Chondrocyte (in vitro differentiated cells): ENCODE measurements at regions not wholly inside any gene's neighbourhood (a gene's known extent, or its start where the extent isn't known, plus 50 kb on each side); places are given as distances from the start of the nearest gene placed in this dataset.

Experiments used
- DNase-seq: peaks from one replicate; pipeline ENCODE4 v3.0.0; 2021; ENCODE audit warnings: mixed read lengths, low spot score
- H3K27ac Mint-ChIP-seq: one replicate; pipeline ENCODE4 v1.8.0; 2021; ENCODE audit warnings: mild to moderate bottlenecking, moderate library complexity, mixed read lengths; ENCODE audit not compliant: unreplicated experiment
- H3K27me3 Mint-ChIP-seq: 2 replicates; pipeline ENCODE4 v1.8.0; 2021; ENCODE audit warnings: low read depth, mixed read lengths
- H3K36me3 Mint-ChIP-seq: 2 replicates; pipeline ENCODE4 v1.8.0; 2021; ENCODE audit warnings: low read depth, mixed read lengths
- H3K4me1 Mint-ChIP-seq: 2 replicates; pipeline ENCODE4 v1.8.0; 2021; ENCODE audit warnings: low read depth, mild to moderate bottlenecking, mixed read lengths
- H3K4me3 Mint-ChIP-seq: one replicate; pipeline ENCODE4 v1.8.0; 2021; ENCODE audit warnings: mild to moderate bottlenecking, moderate library complexity, mixed read lengths; ENCODE audit not compliant: unreplicated experiment
- H3K9me3 Mint-ChIP-seq: 2 replicates; pipeline ENCODE4 v1.8.0; 2021; ENCODE audit warnings: low read depth, mixed read lengths
- TF ChIP-seq, protein P1 (sequence below): fragments of 200-600 bp; sonication (generic); IDR thresholded peaks from 2 replicates; pipeline ENCODE4 v1.5.0; 2021; ENCODE audit warnings: antibody characterized with exemption, mild to moderate bottlenecking, moderate library complexity

DNA sequence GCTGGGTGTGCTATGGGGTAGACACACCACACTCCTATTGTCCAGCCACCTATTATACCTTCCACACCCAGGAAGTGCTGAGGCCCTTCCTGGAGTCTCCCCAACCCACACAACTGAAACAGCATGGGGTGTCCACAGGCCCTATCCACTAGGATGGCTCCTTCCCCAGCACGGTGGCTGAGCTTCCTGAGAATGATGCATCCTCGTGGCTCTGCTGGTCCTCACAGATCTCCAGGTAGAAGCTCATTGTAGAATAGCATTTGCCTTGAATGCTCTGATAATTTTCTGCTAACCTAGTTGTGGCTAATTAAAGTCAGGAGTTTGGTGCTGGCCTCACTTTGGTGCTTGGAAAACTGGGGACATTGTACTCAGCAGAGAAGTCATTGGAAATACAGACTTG is 182.6 kb downstream of the ANKRD30B start:
- no peak for DNase-seq
- Mint-ChIP-seq H3K36me3 (peaks cover 1% of the 10 kb centered on the region), H3K9me3 (peaks cover 52% of the 10 kb centered on the region), H3K27ac (no peak overlapping the region), H3K4me1 (no peaks in the 10 kb centered on the region), H3K4me3 (no peak overlapping the region), H3K27me3 (no peaks in the 10 kb centered on the region)
- TF ChIP-seq, protein P1, sequence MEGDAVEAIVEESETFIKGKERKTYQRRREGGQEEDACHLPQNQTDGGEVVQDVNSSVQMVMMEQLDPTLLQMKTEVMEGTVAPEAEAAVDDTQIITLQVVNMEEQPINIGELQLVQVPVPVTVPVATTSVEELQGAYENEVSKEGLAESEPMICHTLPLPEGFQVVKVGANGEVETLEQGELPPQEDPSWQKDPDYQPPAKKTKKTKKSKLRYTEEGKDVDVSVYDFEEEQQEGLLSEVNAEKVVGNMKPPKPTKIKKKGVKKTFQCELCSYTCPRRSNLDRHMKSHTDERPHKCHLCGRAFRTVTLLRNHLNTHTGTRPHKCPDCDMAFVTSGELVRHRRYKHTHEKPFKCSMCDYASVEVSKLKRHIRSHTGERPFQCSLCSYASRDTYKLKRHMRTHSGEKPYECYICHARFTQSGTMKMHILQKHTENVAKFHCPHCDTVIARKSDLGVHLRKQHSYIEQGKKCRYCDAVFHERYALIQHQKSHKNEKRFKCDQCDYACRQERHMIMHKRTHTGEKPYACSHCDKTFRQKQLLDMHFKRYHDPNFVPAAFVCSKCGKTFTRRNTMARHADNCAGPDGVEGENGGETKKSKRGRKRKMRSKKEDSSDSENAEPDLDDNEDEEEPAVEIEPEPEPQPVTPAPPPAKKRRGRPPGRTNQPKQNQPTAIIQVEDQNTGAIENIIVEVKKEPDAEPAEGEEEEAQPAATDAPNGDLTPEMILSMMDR: no peak

DNA sequence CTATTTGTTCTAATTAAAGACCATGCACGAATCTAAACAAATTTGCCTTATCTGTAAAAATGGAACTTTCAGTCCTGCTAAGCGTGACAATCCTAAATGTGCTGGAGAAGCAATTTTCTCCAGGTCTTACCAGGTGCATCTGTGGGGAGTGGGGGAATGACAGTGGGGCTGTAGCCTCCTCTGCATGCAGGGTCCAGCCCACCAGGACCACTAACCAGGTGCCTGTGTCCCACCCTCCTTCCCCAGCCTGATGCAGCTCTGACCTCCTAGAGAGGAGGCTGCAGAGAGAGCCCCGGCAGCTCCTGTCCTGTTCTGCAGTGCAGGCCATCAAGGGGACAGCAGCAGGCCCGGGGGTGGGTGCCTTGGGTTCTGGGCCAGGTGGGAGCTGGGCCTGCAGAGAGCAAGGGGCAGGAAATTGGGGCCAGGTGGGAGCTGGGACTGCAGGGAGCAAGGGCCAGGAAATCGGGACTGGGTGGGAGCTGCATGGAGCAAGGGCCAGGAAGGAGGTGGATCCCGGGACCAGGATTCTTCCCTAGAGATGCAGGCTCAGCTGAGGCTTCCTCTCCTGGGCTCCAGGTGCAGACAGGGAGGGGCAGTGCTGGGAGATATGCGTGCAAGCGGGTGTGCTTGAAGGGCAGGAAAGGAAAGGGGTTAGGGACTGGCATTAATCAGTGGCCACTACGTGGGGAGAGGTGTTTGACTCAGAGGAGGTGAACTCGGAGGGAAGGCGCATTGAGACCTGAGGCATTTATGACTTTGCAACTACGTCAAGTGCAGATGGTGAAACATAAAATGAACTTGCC is 185.3 kb downstream of the ANKRD30B start:
- peaks cover 64% of the 10 kb centered on the region for H3K9me3 Mint-ChIP-seq
- H3K36me3 Mint-ChIP-seq: peaks cover 1% of the 10 kb centered on the region
- no peak overlapping the region for H3K27ac Mint-ChIP-seq
- H3K4me1 Mint-ChIP-seq: no peaks in the 10 kb centered on the region
- no peak overlapping the region for H3K4me3 Mint-ChIP-seq
- DNase-seq: no peak
- H3K27me3 Mint-ChIP-seq: no peaks in the 10 kb centered on the region
- TF ChIP-seq, protein P1: no peak

DNA sequence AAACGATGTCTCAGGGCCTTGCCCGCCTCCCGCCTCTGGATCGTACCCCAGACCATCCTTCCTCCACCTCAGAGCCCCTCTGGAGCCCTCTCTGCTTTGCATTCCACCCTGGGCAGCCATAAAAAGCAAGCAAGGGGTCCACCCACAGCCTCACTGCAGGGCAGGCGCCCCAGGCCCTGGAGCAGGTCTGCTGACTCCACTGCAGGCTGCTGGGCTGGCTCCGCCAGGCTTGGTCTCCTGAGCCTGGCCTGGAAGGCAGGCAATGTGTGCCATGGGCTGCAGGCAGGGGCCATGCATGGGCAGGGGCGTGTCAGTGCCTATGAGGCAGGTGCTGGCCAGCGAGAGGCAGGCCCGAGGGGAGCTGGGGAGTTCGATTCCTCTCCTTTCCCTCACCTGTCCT is 186.0 kb downstream of the ANKRD30B start:
- no peak for DNase-seq
- TF ChIP-seq, protein P1: no peak
- H3K27me3 Mint-ChIP-seq: no peaks in the 10 kb centered on the region
- no peak overlapping the region for H3K27ac Mint-ChIP-seq
- H3K9me3 Mint-ChIP-seq: peaks cover 65% of the 10 kb centered on the region
- H3K4me3 Mint-ChIP-seq: no peak overlapping the region
- H3K4me1 Mint-ChIP-seq: no peaks in the 10 kb centered on the region
- H3K36me3 Mint-ChIP-seq: peaks cover 1% of the 10 kb centered on the region

DNA sequence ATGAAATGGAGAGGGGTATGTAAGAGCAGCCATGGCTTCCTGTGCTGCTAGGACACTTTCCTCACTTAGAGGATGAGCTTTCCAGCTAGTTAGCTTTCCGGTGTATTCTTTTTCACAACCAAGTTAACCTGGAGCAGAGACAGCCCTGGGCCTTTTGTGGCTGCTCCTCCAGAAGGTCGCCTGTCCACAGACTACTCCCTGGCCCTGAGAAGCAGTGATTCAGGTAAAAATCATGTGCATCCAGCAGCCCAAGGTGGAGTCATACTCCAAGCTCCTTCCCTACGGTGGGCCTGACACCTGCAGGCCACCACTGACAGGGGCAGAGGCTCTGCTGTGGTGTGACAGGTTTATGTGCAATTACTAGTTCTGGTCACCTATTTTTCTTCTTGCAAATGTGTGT is 187.2 kb downstream of the ANKRD30B start:
- Mint-ChIP-seq H3K4me1 (no peaks in the 10 kb centered on the region), H3K27ac (no peak overlapping the region), H3K4me3 (no peak overlapping the region), H3K9me3 (peaks cover 60% of the 10 kb centered on the region), H3K27me3 (no peaks in the 10 kb centered on the region), H3K36me3 (peaks cover 1% of the 10 kb centered on the region)
- DNase-seq: no peak
- TF ChIP-seq, protein P1: no peak

DNA sequence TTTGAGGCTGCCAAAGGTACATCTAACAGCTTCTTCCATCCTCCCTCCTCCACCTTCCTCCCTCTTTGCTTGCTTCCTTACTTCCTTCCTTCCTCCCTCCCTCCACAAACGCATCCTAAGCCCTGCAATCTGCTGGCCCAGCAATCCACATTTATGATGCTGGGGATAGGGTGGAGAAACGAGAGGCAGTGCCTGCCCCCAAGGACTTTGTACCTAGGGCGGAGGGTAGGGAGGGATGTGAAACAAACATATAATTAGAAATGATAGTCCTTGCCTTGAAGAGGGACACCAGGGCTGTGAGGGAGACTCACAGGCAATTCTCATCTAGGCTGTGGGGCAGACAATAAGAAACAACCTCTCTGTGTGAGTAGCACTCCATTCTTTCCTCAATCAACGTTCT is 188.3 kb downstream of the ANKRD30B start:
- H3K4me1 Mint-ChIP-seq: no peaks in the 10 kb centered on the region
- H3K9me3 Mint-ChIP-seq: peaks cover 53% of the 10 kb centered on the region
- TF ChIP-seq, protein P1: no peak
- no peak overlapping the region for H3K4me3 Mint-ChIP-seq
- peaks cover 1% of the 10 kb centered on the region for H3K36me3 Mint-ChIP-seq
- no peak for DNase-seq
- no peaks in the 10 kb centered on the region for H3K27me3 Mint-ChIP-seq
- no peak overlapping the region for H3K27ac Mint-ChIP-seq
